ENCODE measurements at regions not wholly inside any gene's neighbourhood (a gene's known extent, or its start where the extent isn't known, plus 50 kb on each side); places are given as distances from the start of the nearest gene placed in this dataset.
"Not testable (repeated sequence)": the region's sequence is repeated elsewhere in the genome, so short reads cannot be mapped to it uniquely, and the experiment has no call there.

GRCh38 chr3:82000773-82001172, 239.3 kb upstream of the GBE1 start:
- DNase-seq: no peak

DNA sequence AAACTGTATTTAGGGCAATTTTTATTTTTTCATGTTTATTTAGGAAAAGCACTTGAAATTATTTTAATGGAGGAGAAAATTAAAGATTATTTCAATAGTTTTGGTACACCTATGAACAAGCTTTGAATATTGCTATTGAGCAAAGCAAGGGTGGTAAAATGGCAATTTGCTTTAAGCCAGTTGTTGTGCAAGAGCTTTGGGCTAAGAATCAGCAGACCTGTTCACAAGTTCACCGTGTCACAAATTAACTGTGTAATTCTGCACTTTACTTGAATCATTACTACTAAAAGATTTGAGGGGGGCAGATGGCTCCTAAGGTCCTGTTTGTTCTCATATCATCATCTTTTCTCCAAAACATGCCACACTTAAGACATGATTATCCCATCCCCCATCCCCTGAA, 238.9 kb upstream of the GBE1 start:
- no peak for DNase-seq

GRCh38 chr3:81998907-81999306, 237.5 kb upstream of the GBE1 start:
- no peak for DNase-seq

DNA sequence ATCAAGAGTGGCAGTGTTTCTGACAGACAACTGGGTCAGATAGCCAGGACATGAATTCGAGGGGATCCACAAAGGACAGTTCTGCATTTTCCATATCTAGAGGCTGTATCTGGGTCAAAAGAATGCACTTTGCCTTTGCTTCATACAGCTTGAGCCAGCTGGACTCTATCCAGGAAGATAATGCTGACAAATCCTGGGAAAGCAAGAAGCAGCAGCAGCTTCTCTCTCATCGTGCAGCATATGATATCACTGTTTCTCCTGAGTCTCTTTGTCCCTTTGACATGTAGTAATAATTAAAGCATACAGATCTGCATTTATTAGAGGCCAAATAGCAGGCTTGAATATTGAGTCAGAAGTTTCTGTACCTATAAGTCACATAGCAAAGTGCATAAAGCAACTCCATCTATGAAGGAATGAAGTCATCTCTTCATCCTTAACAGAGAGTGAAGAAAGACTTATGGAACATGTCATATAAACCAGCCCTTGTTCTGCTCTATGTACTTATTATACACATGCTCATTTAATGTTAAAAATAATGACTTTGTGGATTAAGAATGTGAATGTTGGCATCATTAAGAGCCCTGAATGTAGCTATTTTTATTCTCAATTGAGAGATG, 236.8 kb upstream of the GBE1 start:
- no peak for DNase-seq

DNA sequence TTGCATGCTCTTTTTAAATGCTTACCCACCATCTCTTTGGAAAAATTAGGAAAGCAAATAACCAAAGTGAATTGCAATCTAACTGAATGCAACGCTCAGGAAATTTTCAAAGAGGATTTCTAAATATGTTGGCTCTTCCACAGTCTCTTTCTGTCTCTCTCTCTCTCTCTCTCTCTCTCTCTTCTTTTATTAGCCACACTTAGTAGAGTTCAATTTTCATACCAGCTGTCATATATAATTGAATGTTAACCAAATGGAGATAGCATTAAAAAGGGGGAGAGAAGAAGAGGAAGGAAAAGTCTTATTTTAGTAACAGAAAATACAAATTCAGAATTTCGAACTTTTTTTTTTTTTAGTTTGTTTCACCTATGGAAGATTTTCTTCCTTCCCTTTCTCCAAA, 235.9 kb upstream of the GBE1 start:
- no peak for DNase-seq

GRCh38 chr3:81995329-81995728, 233.9 kb upstream of the GBE1 start:
- DNase-seq: no peak

DNA sequence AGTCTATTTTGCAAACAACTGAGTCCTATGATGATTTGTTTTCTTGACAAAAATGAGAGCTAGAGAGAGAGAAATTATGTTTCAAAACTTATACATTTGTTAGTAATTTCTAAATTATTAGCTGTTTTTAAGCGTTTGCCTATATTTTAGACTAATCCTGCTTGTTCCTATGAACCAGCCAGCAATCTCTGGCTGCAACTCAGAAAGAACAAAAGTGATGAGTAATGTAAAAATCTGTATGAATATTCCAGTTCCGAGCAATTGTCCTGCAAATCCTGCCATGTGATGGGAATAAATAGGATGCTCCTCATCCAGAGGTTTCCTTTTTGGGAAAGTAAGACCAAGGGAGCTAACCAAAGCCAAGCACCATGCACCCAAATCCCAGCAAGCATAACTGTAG, 228.3 kb upstream of the GBE1 start:
- DNase-seq: no peak

DNA sequence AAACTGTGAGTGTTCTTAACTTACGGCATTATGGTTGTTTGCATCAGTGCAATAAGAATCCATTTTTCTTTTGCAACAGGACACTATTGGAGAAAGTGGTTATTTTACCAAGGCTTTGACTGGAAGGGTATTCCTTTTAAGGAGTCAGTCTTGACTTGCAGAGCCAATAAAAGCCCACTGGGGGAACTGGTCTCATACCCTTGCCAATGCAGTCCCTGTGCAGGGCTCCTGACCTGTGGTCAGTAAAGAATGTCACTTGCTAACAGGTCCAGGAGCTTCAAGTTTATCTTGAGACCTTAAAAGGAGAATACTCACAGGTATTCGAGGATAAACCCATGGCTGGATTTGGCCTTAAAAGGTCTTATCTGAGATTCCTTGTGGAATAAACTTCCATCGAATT, 227.8 kb upstream of the GBE1 start:
- no peak for DNase-seq

- not testable (repeated sequence) for DNase-seq
Measured at GRCh38 chr3:81987412-81987811, 226.0 kb upstream of the GBE1 start.

DNA sequence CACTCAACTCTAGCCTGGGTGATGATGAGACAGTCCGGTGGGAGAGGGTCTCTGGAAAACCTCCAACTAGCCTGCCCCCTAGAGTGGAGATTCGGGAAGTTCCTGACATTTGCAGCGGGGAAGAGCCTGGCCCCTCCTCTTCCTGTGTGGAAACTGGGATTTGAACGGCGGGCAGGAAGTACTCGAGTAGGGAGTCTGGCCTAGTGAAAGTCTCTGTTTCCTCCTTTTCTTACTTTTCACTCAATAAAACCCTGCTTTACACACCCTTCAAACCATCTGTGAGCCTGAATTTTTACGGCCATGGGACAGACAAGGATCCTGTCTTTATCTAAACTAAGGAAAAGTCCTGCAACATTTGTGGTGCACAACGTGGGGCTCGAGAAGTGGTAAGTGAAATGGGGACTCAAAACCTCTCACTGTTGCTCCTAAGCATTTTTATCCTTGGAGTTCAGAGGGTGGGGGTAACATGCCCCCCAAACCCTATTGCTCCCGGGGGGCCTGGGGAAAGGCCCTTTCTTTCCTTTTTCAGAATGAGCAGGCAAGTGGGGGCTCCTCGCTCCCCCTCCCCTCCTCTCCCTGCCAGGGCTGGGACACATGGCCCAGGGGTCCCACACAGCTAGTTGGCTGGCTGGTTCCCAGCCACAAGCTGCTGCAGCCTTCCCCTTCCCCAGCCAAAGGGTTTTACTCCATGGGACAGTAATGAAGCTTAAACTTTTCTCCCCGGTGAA, 224.7 kb upstream of the GBE1 start:
- DNase-seq: no peak

GRCh38 chr3:81983382-81983781, 221.9 kb upstream of the GBE1 start:
- DNase-seq: no peak

DNA sequence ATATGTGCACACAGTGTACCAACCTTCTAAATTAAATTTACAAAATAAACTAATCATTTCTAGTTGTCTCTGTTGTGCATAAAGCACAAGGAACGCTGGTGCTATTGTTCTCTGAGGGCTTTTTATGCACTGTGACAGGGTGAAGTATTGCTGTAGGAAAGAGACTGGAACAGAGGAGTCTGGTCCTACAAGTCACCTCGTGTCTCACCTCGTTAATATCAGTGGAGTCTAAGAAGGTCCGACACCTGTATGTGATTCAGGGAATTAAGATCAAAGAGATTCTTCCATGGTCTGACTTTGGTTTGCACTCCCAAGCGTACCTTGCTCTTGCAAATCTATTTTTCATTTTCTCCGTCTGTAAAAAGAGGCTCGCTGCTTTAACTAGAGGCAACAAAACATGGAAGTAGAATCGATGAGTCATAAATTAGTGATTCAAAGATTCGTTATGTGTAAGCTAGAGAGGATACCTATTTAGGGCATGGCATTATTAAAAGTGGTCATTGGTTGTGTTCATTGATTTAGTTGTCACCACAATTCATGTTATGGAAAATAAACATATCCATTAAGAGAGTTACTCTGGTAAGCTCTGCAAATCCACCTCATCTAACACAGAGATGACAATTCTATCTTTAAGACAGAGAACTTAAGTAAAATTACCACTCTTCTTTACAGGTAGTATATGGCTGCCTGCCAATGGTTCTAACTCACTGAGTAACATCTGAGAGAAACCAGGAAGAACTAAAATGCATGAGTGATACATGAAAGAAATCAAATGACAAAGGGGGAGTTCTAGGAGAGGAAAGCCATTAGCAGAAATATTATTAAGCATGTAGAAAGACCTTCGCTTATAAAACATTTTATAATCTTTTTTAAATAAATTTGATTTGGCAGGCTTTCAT, 219.4 kb upstream of the GBE1 start:
- no peak for DNase-seq

DNA sequence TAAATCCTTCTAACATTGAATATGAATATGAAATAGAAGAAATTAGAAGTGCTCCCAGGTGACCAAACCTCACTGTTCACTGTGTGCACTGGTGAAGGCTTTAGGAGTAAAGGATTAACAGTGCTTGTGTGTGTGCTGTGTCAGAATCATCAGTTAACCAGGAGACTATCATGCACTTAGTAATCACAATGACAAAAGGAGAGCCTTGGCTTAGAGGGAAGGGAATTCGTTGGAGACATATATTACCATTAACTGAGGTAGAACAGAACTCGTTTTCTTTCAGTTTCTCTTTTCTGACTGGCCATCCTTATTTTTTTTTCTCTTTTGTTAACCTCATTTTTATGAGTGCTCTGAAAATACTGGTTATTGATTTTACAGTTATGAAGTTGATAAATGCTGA, 213.3 kb upstream of the GBE1 start:
- no peak for DNase-seq

DNA sequence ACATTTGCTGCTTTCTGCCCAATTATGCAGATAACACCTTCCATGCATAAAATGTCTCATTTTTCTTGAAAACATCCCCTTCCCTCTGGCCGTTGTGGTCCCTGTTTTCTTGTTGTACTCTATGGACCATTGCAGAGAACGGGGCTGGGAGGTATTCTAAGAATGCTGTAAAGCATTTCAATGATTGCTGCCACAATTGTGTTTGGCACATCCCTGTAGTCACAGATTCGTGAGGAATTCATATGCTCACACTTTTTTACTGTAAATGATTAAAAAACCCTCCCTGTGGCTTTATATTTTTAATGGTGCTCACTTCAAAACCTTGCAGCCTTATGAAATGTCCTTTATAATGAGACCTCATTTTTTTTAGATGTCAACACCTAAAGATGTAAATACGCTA, 207.2 kb upstream of the GBE1 start:
- no peak for DNase-seq

- no peak for DNase-seq
Measured at GRCh38 chr3:81967393-81967792, 205.9 kb upstream of the GBE1 start.

DNA sequence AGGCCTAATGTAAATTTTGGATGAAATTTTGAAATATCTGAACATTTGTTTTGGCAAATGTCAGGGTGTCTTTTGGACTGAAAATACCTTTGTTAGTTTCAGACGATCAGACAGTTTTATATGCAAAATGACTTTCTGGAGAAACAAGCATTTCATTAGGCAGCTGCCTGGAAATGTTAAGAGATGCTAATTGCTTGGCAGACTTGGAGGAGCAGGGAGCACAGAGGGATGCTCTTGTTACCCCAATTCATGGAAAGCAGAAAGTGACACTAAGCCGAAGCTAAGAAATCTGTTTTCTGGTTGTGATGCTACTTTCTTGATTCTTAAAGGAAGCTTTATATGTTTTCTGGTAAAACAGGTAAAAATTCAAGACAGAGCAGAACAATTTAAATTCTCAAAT, 204.3 kb upstream of the GBE1 start:
- no peak for DNase-seq

DNA sequence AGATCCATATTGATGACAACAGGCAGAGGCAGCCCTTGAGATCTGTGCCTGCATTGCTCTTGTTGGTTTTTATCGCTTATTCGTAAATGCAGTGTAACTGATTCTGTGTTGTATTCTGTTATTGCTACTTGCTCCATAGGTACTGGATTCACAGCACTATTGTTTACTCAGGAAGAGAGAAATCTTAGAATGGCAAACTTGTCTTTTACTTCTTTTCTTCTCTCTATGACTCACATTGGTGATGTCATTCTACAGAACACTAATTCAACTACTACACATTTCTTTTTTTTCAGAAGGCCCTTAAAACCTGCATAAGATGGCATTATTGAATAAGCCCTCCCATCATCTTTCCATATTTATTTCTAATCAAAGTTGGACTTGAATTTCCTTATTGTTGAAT, 201.0 kb upstream of the GBE1 start:
- no peak for DNase-seq

GRCh38 chr3:81958972-81959640, 197.7 kb upstream of the GBE1 start:
- DNase-seq: no peak

GRCh38 chr3:81955878-81956277, 194.4 kb upstream of the GBE1 start:
- DNase-seq: no peak

- DNase-seq: no peak
Measured at GRCh38 chr3:81953111-81953510, 191.7 kb upstream of the GBE1 start.

DNA sequence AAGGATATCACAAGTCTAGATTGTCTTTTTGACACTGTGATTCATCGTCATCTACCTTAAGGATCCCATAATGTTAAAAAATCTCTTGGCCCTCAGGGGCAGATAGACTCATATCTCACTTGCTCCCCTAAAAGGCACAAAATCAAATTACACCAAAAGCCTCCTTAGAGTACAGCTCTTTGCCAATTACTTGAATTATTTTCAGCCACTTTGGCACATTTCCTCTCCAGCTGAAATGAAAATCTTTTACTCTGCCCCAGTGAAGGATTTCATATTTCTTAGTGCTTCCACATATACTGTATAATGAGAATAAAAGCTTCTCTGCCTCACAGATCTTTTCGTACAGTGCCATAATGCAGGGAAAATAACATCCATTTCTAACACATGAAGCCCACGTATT, 190.7 kb upstream of the GBE1 start:
- DNase-seq: no peak

DNA sequence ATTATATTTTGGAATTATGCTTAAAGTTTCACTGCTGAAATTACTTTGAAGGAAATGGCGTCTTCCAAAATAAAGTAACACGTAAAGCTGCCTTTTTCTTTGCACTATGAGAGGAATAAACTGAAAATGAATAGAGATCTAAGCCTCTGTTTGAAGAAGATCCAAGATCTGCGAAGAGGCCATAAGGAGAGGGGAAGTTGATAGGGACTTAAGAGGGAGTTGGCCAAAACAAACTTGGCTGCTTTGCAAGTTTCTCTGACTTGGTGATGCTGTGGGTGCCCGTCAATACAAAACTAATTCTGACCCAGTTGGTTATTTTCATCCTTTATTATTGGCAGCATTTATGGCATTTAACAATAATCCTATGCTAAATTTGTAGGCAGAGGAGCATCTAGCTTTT, 190.2 kb upstream of the GBE1 start:
- no peak for DNase-seq

DNA sequence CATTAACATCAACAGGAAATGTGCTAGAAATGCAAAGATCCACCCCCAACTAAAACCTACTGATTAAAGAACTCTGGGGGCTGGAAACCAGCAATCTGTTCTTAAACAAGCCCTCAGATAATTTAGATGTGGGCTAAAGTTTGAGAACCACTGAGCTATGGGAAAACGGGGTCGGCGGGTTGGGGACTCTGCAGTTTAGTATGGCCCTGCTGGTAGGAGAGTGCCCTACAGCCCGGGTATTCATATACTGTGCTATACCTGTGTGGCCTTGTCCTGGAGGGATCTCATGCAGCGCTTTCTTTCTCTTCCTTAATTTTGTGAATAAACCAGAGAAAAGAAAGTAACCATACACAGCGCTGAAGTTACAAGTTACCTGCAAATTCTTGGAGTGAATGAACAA, 189.7 kb upstream of the GBE1 start:
- DNase-seq: no peak

Data from midbrain (tissue), 1 donor.